ENCODE measurements at regions not wholly inside any gene's neighbourhood (a gene's known extent, or its start where the extent isn't known, plus 50 kb on each side); places are given as distances from the start of the nearest gene placed in this dataset.

- no peak overlapping the region for H3K4me3 Mint-ChIP-seq
- H3K27ac ChIP-seq (ENCODE audit: low read depth, low read length): no peak overlapping the region
- no peak overlapping the region for H3K27ac Mint-ChIP-seq
- no peaks in the 10 kb centered on the region for H3K27me3 ChIP-seq (ENCODE audit: control insufficient read depth, insufficient read depth, low read length, poor library complexity, severe bottlenecking)
- DNase-seq: no peak
- TF ChIP-seq, protein P1, sequence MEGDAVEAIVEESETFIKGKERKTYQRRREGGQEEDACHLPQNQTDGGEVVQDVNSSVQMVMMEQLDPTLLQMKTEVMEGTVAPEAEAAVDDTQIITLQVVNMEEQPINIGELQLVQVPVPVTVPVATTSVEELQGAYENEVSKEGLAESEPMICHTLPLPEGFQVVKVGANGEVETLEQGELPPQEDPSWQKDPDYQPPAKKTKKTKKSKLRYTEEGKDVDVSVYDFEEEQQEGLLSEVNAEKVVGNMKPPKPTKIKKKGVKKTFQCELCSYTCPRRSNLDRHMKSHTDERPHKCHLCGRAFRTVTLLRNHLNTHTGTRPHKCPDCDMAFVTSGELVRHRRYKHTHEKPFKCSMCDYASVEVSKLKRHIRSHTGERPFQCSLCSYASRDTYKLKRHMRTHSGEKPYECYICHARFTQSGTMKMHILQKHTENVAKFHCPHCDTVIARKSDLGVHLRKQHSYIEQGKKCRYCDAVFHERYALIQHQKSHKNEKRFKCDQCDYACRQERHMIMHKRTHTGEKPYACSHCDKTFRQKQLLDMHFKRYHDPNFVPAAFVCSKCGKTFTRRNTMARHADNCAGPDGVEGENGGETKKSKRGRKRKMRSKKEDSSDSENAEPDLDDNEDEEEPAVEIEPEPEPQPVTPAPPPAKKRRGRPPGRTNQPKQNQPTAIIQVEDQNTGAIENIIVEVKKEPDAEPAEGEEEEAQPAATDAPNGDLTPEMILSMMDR (conservative IDR thresholded peaks at IDR 0.05): no peak
- H3K4me1 Mint-ChIP-seq: no peaks in the 10 kb centered on the region
- WGBS, 2 experiments (ENCODE audit: insufficient coverage in 1 of 2, insufficient read length in 1 of 2): 92 to 100% methylated on average over 2 to 8 of the region's 8 CpGs
- no peak overlapping the region for H3K9ac ChIP-seq (ENCODE audit: extremely low read depth, low read length, poor library complexity, severe bottlenecking)
- H3K9me3 Mint-ChIP-seq: no peaks in the 10 kb centered on the region
- no peak overlapping the region for H3K4me3 ChIP-seq (ENCODE audit: low read length)
- H3K27me3 Mint-ChIP-seq (ENCODE audit: insufficient read depth): peaks cover 1% of the 10 kb centered on the region
- H3K4me1 ChIP-seq (ENCODE audit: control insufficient read depth, insufficient read depth, low read length): no peaks in the 10 kb centered on the region
- no peaks in the 10 kb centered on the region for H3K9me3 ChIP-seq (ENCODE audit: control insufficient read depth, low read length)
- no peaks in the 10 kb centered on the region for H3K36me3 ChIP-seq (ENCODE audit: control insufficient read depth, insufficient read depth, low read length)
- H3K36me3 Mint-ChIP-seq (ENCODE audit: low read depth): no peaks in the 10 kb centered on the region
Observed at GRCh38 chr15:31171731-31172130, 70.2 kb upstream of the TRPM1 start.

GRCh38 chr15:31172606-31173005, 71.1 kb upstream of the TRPM1 start:
- TF ChIP-seq, protein P1 (conservative IDR thresholded peaks at IDR 0.05): no peak
- Mint-ChIP-seq H3K27ac (no peak overlapping the region), H3K4me3 (no peak overlapping the region), H3K27me3 (ENCODE audit: insufficient read depth) (peaks cover 1% of the 10 kb centered on the region), H3K36me3 (ENCODE audit: low read depth) (no peaks in the 10 kb centered on the region), H3K4me1 (no peaks in the 10 kb centered on the region), H3K9me3 (no peaks in the 10 kb centered on the region)
- no peaks in the 10 kb centered on the region for H3K36me3 ChIP-seq (ENCODE audit: control insufficient read depth, insufficient read depth, low read length)
- WGBS, 2 experiments (ENCODE audit: insufficient coverage in 1 of 2, insufficient read length in 1 of 2): 92 to 100% methylated on average over 2 to 6 of the region's 6 CpGs
- no peaks in the 10 kb centered on the region for H3K9me3 ChIP-seq (ENCODE audit: control insufficient read depth, low read length)
- no peaks in the 10 kb centered on the region for H3K27me3 ChIP-seq (ENCODE audit: control insufficient read depth, insufficient read depth, low read length, poor library complexity, severe bottlenecking)
- no peak overlapping the region for H3K27ac ChIP-seq (ENCODE audit: low read depth, low read length)
- DNase-seq: no peak
- no peak overlapping the region for H3K9ac ChIP-seq (ENCODE audit: extremely low read depth, low read length, poor library complexity, severe bottlenecking)
- no peaks in the 10 kb centered on the region for H3K4me1 ChIP-seq (ENCODE audit: control insufficient read depth, insufficient read depth, low read length)
- no peak overlapping the region for H3K4me3 ChIP-seq (ENCODE audit: low read length)

DNA sequence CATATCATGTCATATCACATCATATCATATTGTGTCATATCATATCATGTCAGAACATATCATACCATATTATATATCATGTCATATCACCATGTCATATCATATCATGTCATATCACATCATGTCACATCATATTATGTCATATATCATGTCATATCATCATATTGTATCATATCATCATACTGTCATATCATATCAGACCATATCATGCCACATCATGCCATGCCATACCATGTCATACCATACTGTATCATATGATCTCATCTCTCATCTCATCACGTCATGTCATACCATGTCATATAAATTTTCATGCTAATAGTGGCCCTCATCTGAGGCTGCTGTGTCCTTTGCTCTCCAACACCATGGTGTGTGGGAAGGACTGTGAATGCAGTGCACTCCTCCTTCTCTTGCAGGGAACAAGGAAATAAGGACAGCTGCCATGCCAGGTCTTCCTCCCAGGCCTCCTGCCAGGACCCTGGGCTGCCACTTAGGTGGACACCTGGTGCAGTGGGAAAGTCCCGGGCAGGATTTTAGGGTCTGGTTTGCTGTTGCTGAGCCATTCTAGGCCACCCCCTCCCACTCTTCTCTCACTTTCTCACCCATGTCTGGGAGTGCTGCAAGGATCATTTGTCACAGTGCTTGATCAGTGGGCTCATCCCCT, 72.4 kb upstream of the TRPM1 start:
- TF ChIP-seq, protein P1 (conservative IDR thresholded peaks at IDR 0.05): no peak
- Histone ChIP-seq H3K27me3 (ENCODE audit: control insufficient read depth, insufficient read depth, low read length, poor library complexity, severe bottlenecking) (no peaks in the 10 kb centered on the region), H3K4me3 (ENCODE audit: low read length) (no peak overlapping the region), H3K4me1 (ENCODE audit: control insufficient read depth, insufficient read depth, low read length) (no peaks in the 10 kb centered on the region), H3K9ac (ENCODE audit: extremely low read depth, low read length, poor library complexity, severe bottlenecking) (no peak overlapping the region), H3K27ac (ENCODE audit: low read depth, low read length) (no peak overlapping the region), H3K9me3 (ENCODE audit: control insufficient read depth, low read length) (no peaks in the 10 kb centered on the region), H3K36me3 (ENCODE audit: control insufficient read depth, insufficient read depth, low read length) (no peaks in the 10 kb centered on the region)
- no peak for DNase-seq
- H3K4me3 Mint-ChIP-seq: no peak overlapping the region
- no peaks in the 10 kb centered on the region for H3K27me3 Mint-ChIP-seq (ENCODE audit: insufficient read depth)
- WGBS, 2 experiments (ENCODE audit: insufficient coverage in 1 of 2, insufficient read length in 1 of 2): 92 to 100% methylated on average over 1 to 2 of the region's 2 CpGs
- H3K36me3 Mint-ChIP-seq (ENCODE audit: low read depth): no peaks in the 10 kb centered on the region
- H3K27ac Mint-ChIP-seq: no peak overlapping the region
- no peaks in the 10 kb centered on the region for H3K9me3 Mint-ChIP-seq
- H3K4me1 Mint-ChIP-seq: peaks cover under 1% of the 10 kb centered on the region

Measured in endodermal cell (in vitro differentiated cells).